ENCODE measurements at regions not wholly inside any gene's neighbourhood (a gene's known extent, or its start where the extent isn't known, plus 50 kb on each side); places are given as distances from the start of the nearest gene placed in this dataset.

GRCh38 chr5:28737222-28737621 is 1698.8 kb upstream of the CDH9 start:
- no peaks in the 10 kb centered on the region for H3K27me3 Mint-ChIP-seq
- H3K4me3 Mint-ChIP-seq, result no peak overlapping the region
- DNase-seq (ENCODE audit: low spot score in 2 of 2) (no peak), ATAC-seq (replicated peaks; ENCODE audit: extremely low read depth, poor library complexity, severe bottlenecking) (no peak)
- H3K4me1 Mint-ChIP-seq, result no peaks in the 10 kb centered on the region
- peaks cover 23% of the 10 kb centered on the region for H3K9me3 Mint-ChIP-seq
- no peak overlapping the region for H3K27ac Mint-ChIP-seq (ENCODE audit: low read depth)
- no peaks in the 10 kb centered on the region for H3K36me3 Mint-ChIP-seq (ENCODE audit: insufficient read depth)

GRCh38 chr5:28734396-28734795 is 1696.0 kb upstream of the CDH9 start:
- DNase-seq (ENCODE audit: low spot score in 2 of 2), result no peak
- no peak overlapping the region for H3K27ac Mint-ChIP-seq (ENCODE audit: low read depth)
- no peaks in the 10 kb centered on the region for H3K4me1 Mint-ChIP-seq
- no peaks in the 10 kb centered on the region for H3K27me3 Mint-ChIP-seq
- peaks cover 23% of the 10 kb centered on the region for H3K9me3 Mint-ChIP-seq
- no peak for ATAC-seq (replicated peaks; ENCODE audit: extremely low read depth, poor library complexity, severe bottlenecking)
- no peaks in the 10 kb centered on the region for H3K36me3 Mint-ChIP-seq (ENCODE audit: insufficient read depth)
- H3K4me3 Mint-ChIP-seq, result no peak overlapping the region

- no peak for ATAC-seq (replicated peaks; ENCODE audit: extremely low read depth, poor library complexity, severe bottlenecking)
- H3K27ac Mint-ChIP-seq (ENCODE audit: low read depth), result no peak overlapping the region
- no peak for DNase-seq (ENCODE audit: low spot score in 2 of 2)
- H3K9me3 Mint-ChIP-seq, result peaks cover 13% of the 10 kb centered on the region
- H3K36me3 Mint-ChIP-seq (ENCODE audit: insufficient read depth), result no peaks in the 10 kb centered on the region
- no peaks in the 10 kb centered on the region for H3K27me3 Mint-ChIP-seq
- no peak overlapping the region for H3K4me3 Mint-ChIP-seq
- no peaks in the 10 kb centered on the region for H3K4me1 Mint-ChIP-seq
Measured at GRCh38 chr5:28729067-28729466, 1690.7 kb upstream of the CDH9 start.

GRCh38 chr5:28726815-28727214 is 1688.4 kb upstream of the CDH9 start:
- no peaks in the 10 kb centered on the region for H3K36me3 Mint-ChIP-seq (ENCODE audit: insufficient read depth)
- H3K27me3 Mint-ChIP-seq, result no peaks in the 10 kb centered on the region
- no peaks in the 10 kb centered on the region for H3K4me1 Mint-ChIP-seq
- no peak for ATAC-seq (replicated peaks; ENCODE audit: extremely low read depth, poor library complexity, severe bottlenecking)
- DNase-seq (ENCODE audit: low spot score in 2 of 2), result no peak
- H3K4me3 Mint-ChIP-seq, result no peak overlapping the region
- H3K27ac Mint-ChIP-seq (ENCODE audit: low read depth), result no peak overlapping the region
- peaks cover 19% of the 10 kb centered on the region for H3K9me3 Mint-ChIP-seq

GRCh38 chr5:28725001-28725400 is 1686.6 kb upstream of the CDH9 start:
- ATAC-seq (replicated peaks; ENCODE audit: extremely low read depth, poor library complexity, severe bottlenecking), result no peak
- Mint-ChIP-seq H3K4me1 (no peaks in the 10 kb centered on the region), H3K9me3 (peaks cover 19% of the 10 kb centered on the region), H3K27me3 (no peaks in the 10 kb centered on the region), H3K4me3 (no peak overlapping the region), H3K36me3 (ENCODE audit: insufficient read depth) (no peaks in the 10 kb centered on the region), H3K27ac (ENCODE audit: low read depth) (no peak overlapping the region)
- DNase-seq (ENCODE audit: low spot score in 2 of 2), result no peak

DNA sequence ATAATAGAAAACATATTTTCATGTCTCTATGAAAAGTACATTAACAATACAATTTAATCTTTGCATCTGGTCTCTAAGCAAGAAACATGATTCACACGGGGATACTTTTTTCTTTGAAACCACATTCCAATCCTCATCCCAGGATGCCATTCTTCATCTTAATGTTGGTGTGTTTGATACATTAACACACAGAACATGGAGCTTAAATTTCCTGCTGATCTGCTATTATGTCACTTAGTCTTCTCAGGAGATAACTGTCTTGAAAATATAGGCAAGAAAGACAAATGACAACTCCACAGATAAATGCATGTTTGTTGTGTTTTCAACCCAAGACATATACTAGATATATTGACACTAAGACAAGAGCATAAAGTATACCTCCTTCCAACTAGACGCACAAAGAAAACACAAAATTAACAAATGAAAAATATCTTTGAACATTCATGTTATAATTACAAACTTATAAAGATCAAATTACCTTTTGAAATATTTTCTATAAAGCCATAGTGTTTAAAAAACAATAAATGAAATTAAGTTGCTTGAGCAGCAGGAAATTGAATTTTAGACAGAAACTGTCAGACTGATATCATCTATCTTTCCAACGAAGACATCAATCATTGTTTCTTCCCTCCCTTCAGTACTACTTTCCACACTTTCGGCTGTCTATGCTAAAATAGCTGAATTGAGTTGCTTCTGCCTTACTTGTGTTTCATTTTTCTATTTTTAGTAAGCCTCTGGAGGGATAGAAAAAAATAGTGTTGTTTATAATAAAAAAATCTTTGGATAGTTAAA is 1676.7 kb upstream of the CDH9 start:
- Mint-ChIP-seq H3K36me3 (ENCODE audit: insufficient read depth) (no peaks in the 10 kb centered on the region), H3K27me3 (no peaks in the 10 kb centered on the region), H3K9me3 (peaks cover 22% of the 10 kb centered on the region), H3K4me1 (no peaks in the 10 kb centered on the region), H3K27ac (ENCODE audit: low read depth) (no peak overlapping the region), H3K4me3 (no peak overlapping the region)
- ATAC-seq (replicated peaks; ENCODE audit: extremely low read depth, poor library complexity, severe bottlenecking), result no peak
- DNase-seq (ENCODE audit: low spot score in 2 of 2), result no peak

DNA sequence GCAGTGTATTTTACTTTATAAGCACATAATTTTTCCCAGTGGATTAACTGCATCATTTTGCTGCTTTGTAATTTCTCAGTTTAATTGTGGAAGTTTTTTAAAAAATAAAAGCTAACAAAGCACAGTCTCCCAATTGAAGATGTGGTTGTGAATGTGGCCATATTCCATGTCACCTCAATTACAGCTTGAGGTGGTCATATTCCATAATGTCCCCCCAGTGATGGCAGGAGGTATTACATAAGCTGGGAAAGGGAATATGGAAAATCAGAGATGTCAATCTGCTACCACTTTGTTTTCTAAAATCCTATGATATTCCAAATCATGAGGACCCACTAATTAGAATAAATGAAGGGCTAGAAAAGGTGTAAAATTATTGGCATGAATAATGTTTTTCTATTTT is 1672.0 kb upstream of the CDH9 start:
- H3K9me3 Mint-ChIP-seq, result peaks cover 27% of the 10 kb centered on the region
- no peak for DNase-seq (ENCODE audit: low spot score in 2 of 2)
- no peaks in the 10 kb centered on the region for H3K36me3 Mint-ChIP-seq (ENCODE audit: insufficient read depth)
- no peaks in the 10 kb centered on the region for H3K27me3 Mint-ChIP-seq
- H3K4me1 Mint-ChIP-seq, result no peaks in the 10 kb centered on the region
- H3K27ac Mint-ChIP-seq (ENCODE audit: low read depth), result no peak overlapping the region
- ATAC-seq (replicated peaks; ENCODE audit: extremely low read depth, poor library complexity, severe bottlenecking), result no peak
- no peak overlapping the region for H3K4me3 Mint-ChIP-seq

DNA sequence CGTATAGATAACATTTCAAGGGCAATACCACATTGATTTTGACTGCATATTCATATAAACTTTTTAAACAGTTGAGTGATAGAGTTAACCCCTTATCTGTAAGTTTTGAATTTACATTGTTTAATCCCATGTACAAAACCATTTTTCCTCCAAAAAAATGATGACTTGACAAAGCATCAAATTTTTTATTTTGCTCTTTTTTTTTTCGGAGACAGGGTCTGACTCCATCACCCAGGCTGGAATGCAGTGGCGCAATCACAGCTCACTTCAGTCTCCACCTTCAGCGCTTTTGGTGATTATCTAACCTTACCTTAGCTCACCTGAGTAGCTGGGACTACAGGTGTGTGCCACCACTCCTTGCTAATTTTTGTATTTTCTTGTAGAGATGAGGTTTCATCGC is 1670.1 kb upstream of the CDH9 start:
- DNase-seq (ENCODE audit: low spot score in 2 of 2) (no peak), ATAC-seq (replicated peaks; ENCODE audit: extremely low read depth, poor library complexity, severe bottlenecking) (no peak)
- H3K27ac Mint-ChIP-seq (ENCODE audit: low read depth), result no peak overlapping the region
- no peak overlapping the region for H3K4me3 Mint-ChIP-seq
- H3K36me3 Mint-ChIP-seq (ENCODE audit: insufficient read depth), result no peaks in the 10 kb centered on the region
- H3K4me1 Mint-ChIP-seq, result no peaks in the 10 kb centered on the region
- H3K9me3 Mint-ChIP-seq, result peaks cover 28% of the 10 kb centered on the region
- H3K27me3 Mint-ChIP-seq, result no peaks in the 10 kb centered on the region

DNA sequence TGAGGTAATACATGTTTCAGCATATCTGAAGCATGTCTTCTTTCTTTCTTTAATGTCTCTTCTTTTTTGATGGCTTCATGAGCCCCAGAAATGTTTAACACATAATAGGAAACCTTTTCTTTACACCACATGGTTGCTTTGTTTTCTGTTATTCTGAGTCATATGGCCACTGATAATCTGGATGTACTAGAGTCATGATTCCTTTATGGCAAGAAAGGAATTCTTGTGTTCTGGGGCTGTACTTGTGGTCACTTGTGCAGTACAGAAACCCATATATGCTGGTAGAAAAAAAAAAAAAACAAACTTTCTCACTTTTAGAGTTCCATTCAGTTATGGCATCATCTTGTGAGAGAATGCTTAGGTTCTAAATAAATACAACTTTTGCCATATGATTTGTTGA is 1669.3 kb upstream of the CDH9 start:
- no peak for ATAC-seq (replicated peaks; ENCODE audit: extremely low read depth, poor library complexity, severe bottlenecking)
- peaks cover 22% of the 10 kb centered on the region for H3K9me3 Mint-ChIP-seq
- no peaks in the 10 kb centered on the region for H3K4me1 Mint-ChIP-seq
- H3K27me3 Mint-ChIP-seq, result no peaks in the 10 kb centered on the region
- H3K36me3 Mint-ChIP-seq (ENCODE audit: insufficient read depth), result no peaks in the 10 kb centered on the region
- H3K4me3 Mint-ChIP-seq, result no peak overlapping the region
- no peak for DNase-seq (ENCODE audit: low spot score in 2 of 2)
- H3K27ac Mint-ChIP-seq (ENCODE audit: low read depth), result no peak overlapping the region

- Mint-ChIP-seq H3K9me3 (peaks cover 37% of the 10 kb centered on the region), H3K27ac (ENCODE audit: low read depth) (no peak overlapping the region), H3K4me3 (no peak overlapping the region), H3K36me3 (ENCODE audit: insufficient read depth) (no peaks in the 10 kb centered on the region), H3K27me3 (no peaks in the 10 kb centered on the region), H3K4me1 (no peaks in the 10 kb centered on the region)
- no peak for DNase-seq (ENCODE audit: low spot score in 2 of 2)
- ATAC-seq (replicated peaks; ENCODE audit: extremely low read depth, poor library complexity, severe bottlenecking), result no peak
Measured at GRCh38 chr5:28703651-28704260, 1665.4 kb upstream of the CDH9 start.

GRCh38 chr5:28691526-28691925 is 1653.1 kb upstream of the CDH9 start:
- H3K27me3 Mint-ChIP-seq, result no peaks in the 10 kb centered on the region
- no peaks in the 10 kb centered on the region for H3K4me1 Mint-ChIP-seq
- no peak overlapping the region for H3K4me3 Mint-ChIP-seq
- H3K9me3 Mint-ChIP-seq, result peaks cover 18% of the 10 kb centered on the region
- ATAC-seq (replicated peaks; ENCODE audit: extremely low read depth, poor library complexity, severe bottlenecking), result no peak
- no peaks in the 10 kb centered on the region for H3K36me3 Mint-ChIP-seq (ENCODE audit: insufficient read depth)
- no peak overlapping the region for H3K27ac Mint-ChIP-seq (ENCODE audit: low read depth)
- DNase-seq (ENCODE audit: low spot score in 2 of 2), result no peak

GRCh38 chr5:28685794-28686193 is 1647.4 kb upstream of the CDH9 start:
- no peak overlapping the region for H3K27ac Mint-ChIP-seq (ENCODE audit: low read depth)
- no peaks in the 10 kb centered on the region for H3K27me3 Mint-ChIP-seq
- H3K9me3 Mint-ChIP-seq, result peaks cover 5% of the 10 kb centered on the region
- no peaks in the 10 kb centered on the region for H3K36me3 Mint-ChIP-seq (ENCODE audit: insufficient read depth)
- H3K4me3 Mint-ChIP-seq, result no peak overlapping the region
- DNase-seq (ENCODE audit: low spot score in 2 of 2), result no peak
- ATAC-seq (replicated peaks; ENCODE audit: extremely low read depth, poor library complexity, severe bottlenecking), result no peak
- H3K4me1 Mint-ChIP-seq, result no peaks in the 10 kb centered on the region

DNA sequence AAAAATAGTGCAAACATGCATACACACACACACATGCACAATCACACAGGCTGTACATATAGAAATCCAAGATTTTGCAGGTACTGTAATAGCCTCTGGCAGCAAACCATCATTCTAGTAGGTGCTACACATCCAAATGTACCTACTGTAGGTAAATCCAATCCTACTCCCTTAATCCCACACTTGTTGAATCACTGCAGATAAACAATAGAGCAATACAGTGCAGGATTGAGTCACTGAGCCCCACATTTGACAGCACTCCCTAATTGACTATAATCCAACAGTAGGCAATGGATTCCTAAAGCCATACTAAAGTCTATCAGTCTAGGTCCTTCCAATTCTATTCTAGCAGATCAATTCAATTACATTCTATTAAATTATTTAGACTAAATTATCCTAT is 1640.5 kb upstream of the CDH9 start:
- H3K36me3 Mint-ChIP-seq (ENCODE audit: insufficient read depth), result peaks cover 2% of the 10 kb centered on the region

More for the DNA sequence above, 1640.5 kb upstream of the CDH9 start:
- ATAC-seq (replicated peaks; ENCODE audit: extremely low read depth, poor library complexity, severe bottlenecking), result no peak
- H3K4me3 Mint-ChIP-seq, result no peak overlapping the region
- peaks cover 6% of the 10 kb centered on the region for H3K9me3 Mint-ChIP-seq
- H3K4me1 Mint-ChIP-seq, result no peaks in the 10 kb centered on the region
- no peaks in the 10 kb centered on the region for H3K27me3 Mint-ChIP-seq
- no peak overlapping the region for H3K27ac Mint-ChIP-seq (ENCODE audit: low read depth)
- DNase-seq (ENCODE audit: low spot score in 2 of 2), result no peak
